CD4-positive, alpha-beta T cell treated with Interleukin-6 at 100 ng/mL for 8 hours (primary cell): ENCODE measurements at regions not wholly inside any gene's neighbourhood (a gene's known extent, or its start where the extent isn't known, plus 50 kb on each side); places are given as distances from the start of the nearest gene placed in this dataset.
"Not testable (repeated sequence)": the region's sequence is repeated elsewhere in the genome, so short reads cannot be mapped to it uniquely, and the experiment has no call there.

ENCODE experiments used
- DNase-seq: peaks from one replicate; pipeline ENCODE4 v3.0.0-alpha.2; 2020; ENCODE audit warnings: mixed read lengths, low spot score

GRCh38 chr4:164095313-164096110, 601.0 kb downstream of the TMA16 start:
- DNase-seq = no peak

GRCh38 chr4:164096766-164097518, 602.5 kb downstream of the TMA16 start:
- no peak for DNase-seq

GRCh38 chr4:164100741-164101365, 606.4 kb downstream of the TMA16 start:
- not testable (repeated sequence) for DNase-seq

- DNase-seq = no peak
These were observed 614.5 kb downstream of the TMA16 start for GRCh38 chr4:164108971-164109370.

- DNase-seq = no peak
These were observed 615.0 kb downstream of the TMA16 start for GRCh38 chr4:164109503-164109902.

- DNase-seq = no peak
These were observed 620.7 kb downstream of the TMA16 start for GRCh38 chr4:164115236-164115635.

GRCh38 chr4:164116286-164116685, 621.8 kb downstream of the TMA16 start:
- no peak for DNase-seq

- DNase-seq = no peak
These were observed 619.5 kb upstream of the SMIM31 start for GRCh38 chr4:164134388-164134787.

- no peak for DNase-seq
These were observed 617.7 kb upstream of the SMIM31 start for GRCh38 chr4:164136180-164136616.

- DNase-seq = no peak
These were observed 615.4 kb upstream of the SMIM31 start for GRCh38 chr4:164138521-164138920.

- DNase-seq = no peak
These were observed 614.6 kb upstream of the SMIM31 start for GRCh38 chr4:164139291-164139690.

GRCh38 chr4:164141755-164142375, 612.1 kb upstream of the SMIM31 start:
- DNase-seq = not testable (repeated sequence)

- DNase-seq = no peak
These were observed 599.5 kb upstream of the SMIM31 start for GRCh38 chr4:164154416-164154815.

- no peak for DNase-seq
These were observed 584.3 kb upstream of the SMIM31 start for GRCh38 chr4:164169591-164169990.

GRCh38 chr4:164177153-164177552, 576.8 kb upstream of the SMIM31 start:
- no peak for DNase-seq

- no peak for DNase-seq
These were observed 576.2 kb upstream of the SMIM31 start for GRCh38 chr4:164177753-164178152.

- no peak for DNase-seq
These were observed 565.7 kb upstream of the SMIM31 start for GRCh38 chr4:164188236-164188635.

GRCh38 chr4:164192844-164193243, 561.1 kb upstream of the SMIM31 start:
- no peak for DNase-seq

GRCh38 chr4:164193676-164194075, 560.3 kb upstream of the SMIM31 start:
- DNase-seq = no peak

- no peak for DNase-seq
These were observed 556.4 kb upstream of the SMIM31 start for GRCh38 chr4:164197556-164197955.

GRCh38 chr4:164203476-164203875, 550.5 kb upstream of the SMIM31 start:
- no peak for DNase-seq

- no peak for DNase-seq
These were observed 549.5 kb upstream of the SMIM31 start for GRCh38 chr4:164204434-164204833.
